Mesenchymal stem cell (in vitro differentiated cells and primary cell): ENCODE measurements at regions not wholly inside any gene's neighbourhood (a gene's known extent, or its start where the extent isn't known, plus 50 kb on each side); places are given as distances from the start of the nearest gene placed in this dataset.
A peak's percentile ranks its signal among the peaks of the same experiment; 100 is the strongest.

Source experiments
- DNase-seq: peaks from one replicate; pipeline ENCODE4 v3.0.0-alpha.2; 2013
- H2AFZ ChIP-seq: one replicate; pipeline ENCODE4 v1.6.1; 2013; ENCODE audit warnings: low read depth, mild to moderate bottlenecking, control low read depth, inconsistent platforms, low read length, moderate library complexity
- H2AK5ac ChIP-seq: 2 replicates; pipeline ENCODE4 v1.6.1; 2013; ENCODE audit warnings: low read length, moderate library complexity, mild to moderate bottlenecking, inconsistent platforms; ENCODE audit not compliant: severe bottlenecking
- H2BK120ac ChIP-seq: one replicate; pipeline ENCODE4 v1.6.1; 2013; ENCODE audit warnings: low read depth, mild to moderate bottlenecking, inconsistent platforms, low read length, moderate library complexity
- H2BK12ac ChIP-seq, 2 experiments: one replicate each; pipeline ENCODE4 v1.6.1; 2013; ENCODE audit warnings: inconsistent platforms in 2 of 2, low read length in 2 of 2, mild to moderate bottlenecking in 2 of 2, moderate library complexity in 2 of 2, control low read depth in 1 of 2
- H2BK15ac ChIP-seq: one replicate; pipeline ENCODE4 v1.6.1; 2013; ENCODE audit warnings: mild to moderate bottlenecking, low read depth, inconsistent platforms; ENCODE audit not compliant: poor library complexity, severe bottlenecking
- H2BK5ac ChIP-seq: 2 replicates; pipeline ENCODE4 v1.6.1; 2013; ENCODE audit warnings: low read depth, mild to moderate bottlenecking, low read length, control low read depth, inconsistent platforms; ENCODE audit not compliant: poor library complexity, severe bottlenecking
- H3K14ac ChIP-seq, 2 experiments: one replicate each; pipeline ENCODE4 v1.6.1; 2013; ENCODE audit warnings: inconsistent platforms in 2 of 2, low read length in 2 of 2, control low read depth in 1 of 2, mild to moderate bottlenecking in 1 of 2, moderate library complexity in 1 of 2
- H3K18ac ChIP-seq, 2 experiments: one replicate each; pipeline ENCODE4 v1.6.1; 2013; ENCODE audit warnings: inconsistent platforms in 2 of 2, low read length in 2 of 2, control low read depth in 1 of 2, low read depth in 1 of 2, mild to moderate bottlenecking in 1 of 2
- H3K23ac ChIP-seq, 2 experiments: one replicate each; pipeline ENCODE4 v1.6.1; 2013; ENCODE audit warnings: inconsistent platforms in 2 of 2, low read length in 2 of 2, mild to moderate bottlenecking in 2 of 2, moderate library complexity in 2 of 2, control low read depth in 1 of 2
- H3K27ac ChIP-seq: 2 replicates; pipeline ENCODE4 v1.5.1; 2013; ENCODE audit warnings: mild to moderate bottlenecking, moderate library complexity, low read length, control low read depth, inconsistent platforms; ENCODE audit not compliant: poor library complexity, severe bottlenecking
- H3K27me3 ChIP-seq, 2 experiments: 2 replicates each; pipeline versions ENCODE4 v1.6.1 to v1.7.0; 2013; ENCODE audit warnings: low read length in 2 of 2, mild to moderate bottlenecking in 2 of 2, moderate library complexity in 2 of 2, control low read depth in 1 of 2, inconsistent platforms in 1 of 2; ENCODE audit not compliant: control insufficient read depth in 1 of 2, insufficient read depth in 1 of 2
- H3K36me3 ChIP-seq, 2 experiments: 2 replicates each; pipeline versions ENCODE4 v1.6.1 to v1.7.0; 2013; ENCODE audit warnings: low read length in 2 of 2, control low read depth in 1 of 2, inconsistent platforms in 1 of 2, low read depth in 1 of 2, mild to moderate bottlenecking in 1 of 2; ENCODE audit not compliant: insufficient read depth in 2 of 2, control insufficient read depth in 1 of 2
- H3K4ac ChIP-seq, 2 experiments: one replicate each; pipeline ENCODE4 v1.6.1; 2013; ENCODE audit warnings: inconsistent platforms in 2 of 2, low read length in 2 of 2, mild to moderate bottlenecking in 2 of 2, moderate library complexity in 2 of 2, control low read depth in 1 of 2, low read depth in 1 of 2
- H3K4me1 ChIP-seq: 2 replicates; pipeline ENCODE4 v1.6.1; 2013; ENCODE audit warnings: low read depth, low read length, control low read depth; ENCODE audit not compliant: control insufficient read depth, insufficient read depth
- H3K4me2 ChIP-seq: 2 replicates; pipeline ENCODE4 v1.6.1; 2013; ENCODE audit warnings: low read length, mild to moderate bottlenecking, inconsistent platforms; ENCODE audit not compliant: poor library complexity, severe bottlenecking
- H3K4me3 ChIP-seq, 2 experiments: 2 replicates each; pipeline versions ENCODE4 v1.5.1 to v1.7.0; 2013; ENCODE audit warnings: low read length in 2 of 2, mild to moderate bottlenecking in 2 of 2, control low read depth in 1 of 2, low read depth in 1 of 2; ENCODE audit not compliant: insufficient read depth in 1 of 2
- H3K79me1 ChIP-seq: replicated peaks from 2 replicates; pipeline ENCODE4 v1.6.1; 2013; ENCODE audit warnings: mild to moderate bottlenecking, control low read depth, low read length, inconsistent platforms; ENCODE audit not compliant: poor library complexity, severe bottlenecking
- H3K9ac ChIP-seq: 2 replicates; pipeline ENCODE4 v1.7.0; 2013; ENCODE audit warnings: mild to moderate bottlenecking, low read length, moderate library complexity
- H3K9me3 ChIP-seq: 2 replicates; pipeline ENCODE4 v1.7.0; 2013; ENCODE audit warnings: mild to moderate bottlenecking, low read length; ENCODE audit not compliant: control insufficient read depth
- H4K8ac ChIP-seq: one replicate; pipeline ENCODE4 v1.6.1; 2013; ENCODE audit warnings: inconsistent platforms, mild to moderate bottlenecking, low read length, moderate library complexity
- H4K91ac ChIP-seq: one replicate; pipeline ENCODE4 v1.6.1; 2013; ENCODE audit warnings: mild to moderate bottlenecking, low read length, inconsistent platforms
- WGBS: methylation state at CpG from one replicate; pipeline ENCODE4 v1.1.7; 2013; ENCODE audit warnings: mixed read lengths; 5-methylcytosine and 5-hydroxymethylcytosine counted together

DNA sequence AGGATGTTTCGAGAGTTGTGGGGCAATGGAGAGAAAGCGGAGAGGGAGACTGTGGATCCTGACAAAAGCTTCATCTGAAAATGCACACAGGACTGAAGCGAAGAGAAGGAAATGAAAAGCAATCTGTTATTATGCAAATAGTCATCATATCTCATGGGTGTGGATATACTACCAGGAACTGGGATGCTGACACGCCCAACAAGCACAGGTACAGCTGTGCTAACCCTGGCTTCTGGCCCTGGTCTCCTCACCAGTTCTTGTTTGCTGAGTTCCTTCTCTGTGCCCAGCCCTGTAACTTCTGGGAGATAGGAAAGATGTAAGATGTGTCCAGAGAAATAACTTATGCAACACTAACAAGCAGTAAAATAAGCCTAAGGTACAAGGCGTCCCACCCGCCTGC is 358.8 kb downstream of the CMPK2 start:
- Histone ChIP-seq H4K8ac (no peak overlapping the region), H3K79me1 (no peaks in the 10 kb centered on the region), H3K9ac (no peak overlapping the region), H3K27me3 (no peaks in the 10 kb centered on the region), H3K4me1 (peaks cover 11% of the 10 kb centered on the region), H2BK5ac (no peak overlapping the region), H2BK12ac (no peak overlapping the region), H2BK15ac (no peak overlapping the region), H4K91ac (no peak overlapping the region), H2AK5ac (peak overlapping the region; percentile 47), H2AFZ (no peak overlapping the region), H3K4me3 (no peak overlapping the region), H3K4me2 (no peak overlapping the region), H3K9me3 (no peaks in the 10 kb centered on the region), H3K23ac (no peak overlapping the region), H3K4ac (no peak overlapping the region), H3K36me3 (no peaks in the 10 kb centered on the region), H2BK120ac (no peak overlapping the region), H3K14ac (no peak overlapping the region), H3K18ac (peak overlapping the region in 1 of 2 experiments; percentile 38), H3K27ac (peak overlapping the region; percentile 70)
- no peak for DNase-seq
- 52% methylated on average over 4 of the region's 6 CpGs for WGBS

DNA sequence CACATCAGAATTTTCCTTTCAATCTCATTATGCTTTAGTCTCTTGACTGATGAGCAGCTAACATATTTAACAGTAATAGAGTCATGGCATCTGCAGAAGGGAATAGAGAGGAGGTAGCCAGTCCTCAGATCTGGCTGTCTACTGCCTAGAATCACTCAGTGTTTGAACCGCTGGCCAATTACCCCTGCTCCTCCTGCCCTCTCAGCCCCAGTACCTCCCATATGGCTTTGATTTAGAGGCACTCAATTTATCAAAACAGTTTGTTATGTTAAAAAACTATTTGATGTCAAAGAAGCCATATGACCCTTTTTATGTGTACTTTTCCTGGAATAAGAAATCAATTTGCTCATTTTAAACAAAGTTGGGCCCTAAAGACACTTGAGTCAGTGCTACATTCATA is 355.2 kb downstream of the CMPK2 start:
- Histone ChIP-seq H2BK5ac (no peak overlapping the region), H2AFZ (no peak overlapping the region), H2BK12ac (no peak overlapping the region), H3K4me3 (no peak overlapping the region), H3K23ac (no peak overlapping the region), H3K4me1 (peaks cover 7% of the 10 kb centered on the region), H3K27ac (no peak overlapping the region), H2BK120ac (no peak overlapping the region), H3K18ac (no peak overlapping the region), H4K8ac (no peak overlapping the region), H3K36me3 (no peaks in the 10 kb centered on the region), H3K9ac (no peak overlapping the region), H3K79me1 (no peaks in the 10 kb centered on the region), H3K4me2 (no peak overlapping the region), H3K9me3 (no peaks in the 10 kb centered on the region), H3K14ac (no peak overlapping the region), H3K4ac (no peak overlapping the region), H2AK5ac (no peak overlapping the region), H3K27me3 (peaks cover 0 to 4% of the 10 kb centered on the region in 2 experiments), H2BK15ac (no peak overlapping the region), H4K91ac (no peak overlapping the region)
- no peak for DNase-seq
- no CpG with 5 or more reads among the region's 1 CpG for WGBS

DNA sequence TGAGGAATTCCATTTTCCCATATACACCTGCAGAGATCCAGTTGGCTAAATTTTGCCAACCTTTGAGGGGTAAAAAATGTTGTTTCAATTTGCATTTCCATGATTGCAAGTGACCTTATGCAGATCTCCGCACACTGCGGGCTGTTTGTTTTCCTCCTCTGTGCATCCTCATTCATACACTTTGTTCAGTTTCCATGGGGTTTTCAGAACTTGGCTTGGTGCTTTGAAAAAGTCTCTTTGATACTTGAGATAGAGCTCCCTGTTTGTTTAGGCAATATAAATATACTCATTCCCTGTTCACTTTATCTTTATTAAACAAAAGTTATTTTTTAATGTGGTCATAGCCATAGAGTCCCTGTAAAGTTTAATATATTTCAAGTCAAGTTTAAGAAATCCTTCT is 353.1 kb downstream of the CMPK2 start:
- Histone ChIP-seq H2BK5ac (no peak overlapping the region), H3K79me1 (no peaks in the 10 kb centered on the region), H2AK5ac (no peak overlapping the region), H3K36me3 (no peaks in the 10 kb centered on the region), H3K14ac (no peak overlapping the region), H3K4me2 (no peak overlapping the region), H3K27me3 (peaks cover 0 to 4% of the 10 kb centered on the region in 2 experiments), H4K8ac (no peak overlapping the region), H2AFZ (no peak overlapping the region), H3K9ac (no peak overlapping the region), H2BK12ac (no peak overlapping the region), H3K23ac (no peak overlapping the region), H2BK120ac (no peak overlapping the region), H3K4me3 (no peak overlapping the region), H3K18ac (no peak overlapping the region), H3K9me3 (no peaks in the 10 kb centered on the region), H3K4ac (no peak overlapping the region), H3K27ac (no peak overlapping the region), H2BK15ac (no peak overlapping the region), H4K91ac (no peak overlapping the region), H3K4me1 (peaks cover under 1% of the 10 kb centered on the region)
- DNase-seq, result no peak
- WGBS, result no CpG with 5 or more reads among the region's 2 CpGs

DNA sequence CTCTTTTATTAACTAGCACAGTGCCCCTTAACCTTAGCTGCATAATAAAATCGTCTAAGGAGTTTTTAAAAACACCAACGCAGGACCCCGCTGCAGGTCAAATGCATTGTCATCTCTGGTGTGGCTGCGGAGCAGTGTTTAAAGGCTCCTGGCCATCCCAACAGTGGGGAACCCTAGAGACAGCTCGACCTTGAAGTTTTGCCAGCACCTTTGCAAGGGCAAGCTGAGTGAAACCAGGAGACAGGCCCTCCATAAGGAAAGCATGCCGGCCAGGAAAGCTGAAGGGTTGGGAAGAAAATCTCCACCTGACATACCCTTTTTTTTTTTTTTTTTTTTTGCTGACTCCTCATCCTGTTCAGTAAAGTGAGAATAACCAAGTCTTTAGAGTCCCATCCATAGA is 349.0 kb downstream of the CMPK2 start:
- WGBS, result 85% methylated on average over 6 of the region's 6 CpGs
- no peak overlapping the region for H2AK5ac ChIP-seq
- no peak overlapping the region for H3K4ac ChIP-seq
- H2BK12ac ChIP-seq, result no peak overlapping the region
- peaks cover 0 to 4% of the 10 kb centered on the region in 2 experiments for H3K27me3 ChIP-seq
- H3K9ac ChIP-seq, result no peak overlapping the region
- no peak overlapping the region for H2BK5ac ChIP-seq
- H4K8ac ChIP-seq, result no peak overlapping the region
- no peak overlapping the region for H3K4me3 ChIP-seq
- H3K79me1 ChIP-seq, result no peaks in the 10 kb centered on the region
- no peak overlapping the region for H2BK120ac ChIP-seq
- no peak overlapping the region for H3K18ac ChIP-seq
- DNase-seq, result no peak
- H3K36me3 ChIP-seq, result no peaks in the 10 kb centered on the region
- H3K4me2 ChIP-seq, result no peak overlapping the region
- no peak overlapping the region for H2AFZ ChIP-seq
- no peak overlapping the region for H4K91ac ChIP-seq
- H3K4me1 ChIP-seq, result no peaks in the 10 kb centered on the region
- H2BK15ac ChIP-seq, result no peak overlapping the region
- no peak overlapping the region for H3K23ac ChIP-seq
- no peak overlapping the region for H3K27ac ChIP-seq
- no peak overlapping the region for H3K14ac ChIP-seq
- H3K9me3 ChIP-seq, result no peaks in the 10 kb centered on the region
